ENCODE measurements at regions not wholly inside any gene's neighbourhood (a gene's known extent, or its start where the extent isn't known, plus 50 kb on each side); places are given as distances from the start of the nearest gene placed in this dataset.
"Not testable (repeated sequence)": the region's sequence is repeated elsewhere in the genome, so short reads cannot be mapped to it uniquely, and the experiment has no call there.

DNA sequence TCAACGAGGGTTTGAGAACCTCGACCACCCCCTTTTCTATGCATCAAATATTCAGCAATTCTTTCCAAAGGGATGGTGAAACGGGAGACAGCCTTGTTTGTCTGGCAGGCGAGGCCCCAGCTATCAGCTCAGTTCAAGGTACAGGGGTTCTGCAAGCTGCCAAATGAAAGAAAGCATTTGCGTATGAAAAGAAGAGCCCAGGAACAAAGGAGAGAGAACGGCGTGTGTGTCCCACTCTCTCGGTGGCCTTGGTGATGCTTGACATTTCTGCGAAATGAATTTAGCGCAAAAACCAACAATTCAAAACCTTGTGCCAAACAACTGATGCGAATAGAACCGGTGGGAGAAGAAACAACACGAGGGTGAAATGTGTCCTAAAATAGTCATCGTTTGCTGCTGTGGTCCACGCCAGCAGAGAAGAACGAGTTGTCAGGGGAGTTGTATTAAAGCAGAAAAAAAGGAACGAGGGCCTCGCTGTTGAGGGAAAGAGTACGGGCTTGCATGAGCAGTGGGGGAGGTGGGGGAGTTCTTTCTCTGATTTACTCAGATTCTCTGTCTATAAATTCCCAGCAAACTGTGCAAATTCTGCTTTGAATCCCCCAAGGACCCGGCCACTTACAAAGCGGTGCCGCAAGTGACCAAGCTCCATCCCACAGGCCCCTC lies 97.7 kb downstream of the TMEM130 start:
- DNase-seq (ENCODE audit: low spot score) = no peak

DNA sequence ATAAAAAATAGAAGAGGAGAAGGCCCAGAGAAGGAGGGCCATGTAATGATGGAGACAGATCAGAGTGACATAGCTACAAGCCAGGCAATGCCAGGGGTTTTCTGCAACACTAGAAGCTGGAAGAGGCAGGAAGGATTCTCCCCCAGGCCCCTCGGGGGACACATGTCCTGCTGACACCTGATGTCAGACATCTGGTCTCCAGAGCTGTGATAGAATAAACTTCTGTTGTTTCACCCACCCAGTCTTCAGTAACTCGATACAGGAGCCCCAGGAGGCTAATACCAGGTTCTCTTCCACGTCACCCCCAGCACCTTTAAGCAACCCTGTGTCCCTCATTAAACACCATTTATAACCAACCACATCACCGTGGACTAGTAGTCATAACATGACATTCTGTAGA lies 94.9 kb downstream of the TMEM130 start:
- no peak for DNase-seq (ENCODE audit: low spot score)

DNA sequence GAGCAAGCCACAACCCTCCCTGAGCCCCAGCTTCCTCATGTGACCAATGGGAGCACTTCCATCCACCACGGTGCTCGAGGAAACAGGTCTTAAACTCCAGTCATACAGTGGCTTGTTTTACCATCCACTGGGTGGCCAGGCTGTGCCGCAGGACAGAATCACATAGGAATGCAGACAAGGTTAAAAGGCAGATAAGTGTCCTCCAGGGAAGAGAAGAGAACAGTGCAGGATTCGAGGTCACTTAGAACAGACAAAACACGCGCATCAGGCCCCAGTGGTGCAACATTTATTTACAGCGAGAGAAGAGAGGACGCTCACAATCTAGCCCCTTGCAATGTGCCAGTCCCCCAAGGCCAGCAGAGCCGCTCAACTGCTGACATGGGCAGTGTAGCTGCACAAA lies 92.8 kb downstream of the TMEM130 start:
- DNase-seq (ENCODE audit: low spot score) = no peak

DNA sequence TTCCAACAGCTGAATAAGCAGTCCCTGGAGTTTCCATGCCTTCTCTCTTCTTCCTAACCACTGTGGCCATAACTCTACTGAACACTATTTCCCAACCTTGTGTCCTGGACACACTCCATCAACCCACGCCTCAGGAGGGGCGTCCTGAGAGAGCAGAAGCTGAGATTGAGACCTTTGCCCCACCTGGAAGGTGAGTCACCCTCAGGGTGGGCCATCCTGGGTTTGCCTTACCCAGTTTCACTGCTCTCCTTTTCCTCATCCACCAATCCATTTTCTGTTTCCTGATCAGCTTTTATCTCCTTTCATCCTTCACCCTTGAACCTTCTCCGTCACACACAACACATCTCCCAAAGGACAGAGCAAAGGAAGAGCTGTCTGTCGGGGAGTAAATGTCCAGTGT lies 91.4 kb downstream of the TMEM130 start:
- no peak for DNase-seq (ENCODE audit: low spot score)

DNA sequence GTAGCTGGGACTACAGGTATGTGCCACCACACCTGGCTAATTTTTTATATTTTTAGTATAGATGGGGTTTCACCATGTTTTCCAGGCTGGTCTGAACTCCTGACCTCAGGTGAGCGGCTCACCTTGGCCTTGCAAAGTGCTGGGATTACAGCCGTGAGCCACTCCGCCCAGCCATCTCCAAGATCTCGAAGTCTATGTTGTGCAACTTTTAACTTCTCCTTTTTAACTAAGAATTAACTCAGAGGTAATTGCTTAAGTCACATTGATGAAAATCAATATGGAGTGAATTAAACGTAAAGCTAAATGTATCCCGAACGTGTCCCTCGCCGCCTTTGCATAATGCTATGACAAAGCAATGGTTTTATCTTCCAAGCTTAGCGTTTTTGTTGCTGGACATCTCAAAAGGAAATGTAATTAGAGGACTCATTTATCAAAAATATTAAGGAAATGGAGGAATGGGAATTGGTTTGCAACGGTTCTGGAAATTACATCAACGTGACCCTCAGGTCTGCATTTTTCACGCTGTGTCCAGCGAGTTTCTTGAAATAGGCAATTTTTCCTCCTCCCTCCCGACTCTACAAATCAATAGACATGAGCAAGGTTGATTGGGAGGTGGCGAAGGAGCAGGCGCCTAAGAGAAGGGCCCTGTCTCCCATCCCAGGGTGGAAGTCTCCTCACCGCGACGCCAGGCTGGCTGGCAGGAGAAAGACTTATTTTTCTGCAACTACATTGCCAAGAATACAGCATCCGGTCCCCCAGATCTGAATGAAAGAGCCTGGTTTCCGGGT lies 89.8 kb downstream of the TMEM130 start:
- no peak for DNase-seq (ENCODE audit: low spot score)

DNA sequence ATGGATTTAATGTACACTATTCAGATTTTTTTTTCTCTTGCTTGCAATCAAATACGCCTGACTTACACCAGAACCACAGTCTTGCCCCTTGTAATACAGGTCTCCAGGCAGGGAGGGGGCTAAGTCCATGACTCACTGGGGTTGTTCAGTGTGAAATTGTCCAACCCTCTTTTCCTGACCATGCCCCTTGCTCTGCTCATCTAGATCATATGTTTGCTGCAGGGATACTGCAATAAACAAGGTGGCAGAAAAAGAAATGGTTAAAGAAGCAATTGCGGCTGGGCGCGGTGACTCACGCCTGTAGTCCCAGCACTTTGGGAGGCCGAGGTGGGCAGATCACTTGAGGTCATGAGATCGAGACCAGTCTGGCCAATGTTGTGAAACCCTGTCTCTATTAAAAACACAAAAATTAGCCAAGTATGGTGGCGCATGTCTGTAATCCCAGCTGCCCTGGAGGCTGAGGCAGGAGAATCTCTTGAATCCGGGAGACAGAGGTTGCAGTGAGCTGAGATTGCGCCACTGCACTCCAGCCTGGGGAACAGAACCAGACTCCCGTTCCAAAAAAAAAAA lies 85.5 kb downstream of the TMEM130 start:
- no peak for DNase-seq (ENCODE audit: low spot score)

DNA sequence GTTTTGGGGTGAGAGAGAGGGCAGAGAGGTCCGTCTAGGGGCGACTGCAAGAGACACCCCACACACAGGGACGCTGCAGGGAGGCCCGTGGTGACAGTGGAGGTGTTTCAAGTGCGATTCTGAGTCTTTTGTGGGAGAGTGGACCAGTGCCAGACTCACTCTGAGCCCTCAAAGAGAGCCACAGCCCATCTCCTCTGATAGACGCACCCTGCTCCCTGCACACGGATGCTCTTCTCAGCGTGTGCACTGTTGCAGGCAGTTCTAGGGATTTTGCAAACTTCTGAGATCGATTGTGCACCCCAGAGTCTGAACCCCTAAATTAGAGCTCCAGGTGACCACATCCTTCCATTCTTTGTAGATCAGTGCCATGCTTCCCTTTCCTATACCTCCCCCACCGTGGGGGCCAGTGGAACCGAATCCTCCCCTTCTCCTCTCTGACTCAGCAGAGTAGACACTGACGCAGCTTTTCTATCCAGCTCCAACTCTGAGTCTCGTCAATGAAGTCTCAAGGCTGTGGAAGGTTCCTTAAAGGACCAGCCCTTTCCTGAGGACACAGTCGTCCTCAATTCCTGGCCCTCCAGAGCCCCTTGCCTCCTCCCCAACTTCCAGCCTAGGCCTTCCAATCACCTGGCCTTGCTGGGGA lies 83.8 kb downstream of the TMEM130 start:
- no peak for DNase-seq (ENCODE audit: low spot score)

DNA sequence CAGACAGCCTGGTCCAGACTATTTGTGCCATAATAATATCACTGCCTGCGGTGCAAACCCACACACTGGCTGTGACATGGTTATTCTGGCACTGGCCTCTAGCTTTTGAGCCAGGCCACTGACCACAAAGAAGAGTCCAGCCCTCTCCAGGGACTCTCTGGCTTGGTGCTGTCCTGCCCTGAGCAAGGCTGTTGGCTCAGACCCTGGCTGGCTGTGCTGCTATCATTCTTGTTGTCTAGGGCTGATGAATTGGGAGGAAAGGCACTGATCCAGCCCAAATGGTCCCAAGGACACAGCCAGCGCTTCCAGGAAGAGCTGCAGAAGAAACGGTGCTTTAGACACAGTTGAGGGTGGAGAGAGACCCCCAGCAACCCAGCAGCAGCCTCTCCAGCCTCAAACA lies 80.8 kb downstream of the TMEM130 start:
- no peak for DNase-seq (ENCODE audit: low spot score)

DNA sequence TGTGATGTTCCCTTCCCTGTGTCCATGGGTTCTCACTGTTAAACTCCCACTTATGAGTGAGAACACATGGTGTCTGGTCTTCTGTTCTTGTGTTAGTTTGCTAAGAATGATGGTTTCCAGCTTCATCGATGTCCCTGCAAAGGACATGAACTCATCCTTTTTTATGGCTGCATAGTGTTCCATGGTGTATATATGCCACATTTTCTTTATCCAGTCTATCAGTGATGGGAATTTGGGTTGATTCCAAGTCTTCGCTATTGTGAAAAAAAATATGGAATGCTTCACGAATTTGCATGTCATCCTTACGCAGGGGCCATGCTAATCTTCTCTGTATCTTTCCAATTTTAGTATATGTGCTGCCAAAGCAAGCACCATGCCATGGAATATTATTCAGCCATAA lies 75.4 kb downstream of the TMEM130 start:
- not testable (repeated sequence) for DNase-seq (ENCODE audit: low spot score)

DNA sequence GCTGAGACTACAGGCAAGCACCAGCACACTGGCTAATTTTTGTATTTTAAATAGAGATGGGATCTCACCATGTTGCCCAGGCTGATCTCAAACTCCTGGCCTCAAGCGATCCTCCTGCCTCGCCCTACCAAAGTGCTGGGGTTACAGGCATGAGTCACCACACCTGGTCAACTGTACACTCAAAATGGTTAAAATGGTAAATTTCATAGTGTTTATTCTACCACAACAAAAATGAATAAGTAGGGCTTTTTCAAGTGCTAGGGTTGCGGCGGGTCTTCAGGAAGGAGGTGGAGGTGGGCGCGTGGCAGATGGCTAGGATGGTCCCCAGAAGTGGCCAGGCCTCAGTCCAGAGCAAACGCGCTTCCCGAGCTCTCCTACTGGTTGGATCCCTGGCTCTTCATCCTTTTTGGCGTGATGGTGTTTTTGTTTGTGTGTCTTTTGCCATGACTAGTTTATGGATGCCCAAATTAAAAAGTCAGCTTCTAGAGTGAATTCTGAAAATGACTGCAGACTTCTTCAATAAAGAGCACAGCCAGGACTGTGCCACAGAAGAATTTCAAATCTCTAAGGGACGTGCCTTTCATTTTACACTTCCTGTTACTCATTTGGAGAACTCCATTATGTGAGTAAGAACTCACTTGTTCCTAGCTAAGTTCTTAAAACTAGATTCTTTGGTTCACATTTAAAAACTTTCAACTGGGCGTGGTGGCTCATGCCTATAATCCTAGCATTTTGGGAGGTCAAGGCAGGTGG lies 73.9 kb downstream of the TMEM130 start:
- no peak for DNase-seq (ENCODE audit: low spot score)

Data from ureter (tissue), 1 donor.